ENCODE measurements at regions not wholly inside any gene's neighbourhood (a gene's known extent, or its start where the extent isn't known, plus 50 kb on each side); places are given as distances from the start of the nearest gene placed in this dataset.

GRCh38 chr21:38151021-38151645 is 105.7 kb upstream of the KCNJ15 start:
- Mint-ChIP-seq H3K27ac (no peak overlapping the region), H3K4me1 (no peaks in the 10 kb centered on the region), H3K27me3 (ENCODE audit: low read depth in 2 of 2) (peaks cover 25 to 28% of the 10 kb centered on the region in 2 donors), H3K36me3 (no peaks in the 10 kb centered on the region), H3K9me3 (no peaks in the 10 kb centered on the region), H3K4me3 (no peak overlapping the region)
- Histone ChIP-seq H3K4me1 (ENCODE audit: control insufficient read depth, insufficient read depth, low read length) (no peaks in the 10 kb centered on the region), H3K9me3 (ENCODE audit: control insufficient read depth, insufficient read depth, low read length) (no peaks in the 10 kb centered on the region), H3K27me3 (ENCODE audit: control insufficient read depth, insufficient read depth, low read length) (no peaks in the 10 kb centered on the region), H3K27ac (ENCODE audit: low read length) (no peak overlapping the region), H3K4me3 (ENCODE audit: low read length) (no peak overlapping the region), H3K36me3 (ENCODE audit: control insufficient read depth, insufficient read depth, low read length) (no peaks in the 10 kb centered on the region)
- WGBS (ENCODE audit: insufficient coverage) = 74% methylated on average over 1 of the region's 1 CpG
- intact Hi-C loops (cut with micrococcal nuclease) = no loop called here
- ATAC-seq (no peak), DNase-seq (no peak)
- no peak for TF ChIP-seq CTCF (IDR thresholded peaks at IDR 0.05)

- H3K36me3 ChIP-seq (ENCODE audit: control insufficient read depth, insufficient read depth, low read length) = no peaks in the 10 kb centered on the region
- Mint-ChIP-seq H3K27me3 (ENCODE audit: low read depth in 2 of 2) (peaks cover 20 to 21% of the 10 kb centered on the region in 2 donors), H3K9me3 (no peaks in the 10 kb centered on the region), H3K36me3 (no peaks in the 10 kb centered on the region), H3K27ac (no peak overlapping the region), H3K4me3 (no peak overlapping the region), H3K4me1 (no peaks in the 10 kb centered on the region)
- WGBS (ENCODE audit: insufficient coverage) = 93% methylated on average over 2 of the region's 2 CpGs
- DNase-seq = no peak
- no peak overlapping the region for H3K27ac ChIP-seq (ENCODE audit: low read length)
- TF ChIP-seq CTCF (IDR thresholded peaks at IDR 0.05) = no peak
- ATAC-seq = no peak
- no peaks in the 10 kb centered on the region for H3K9me3 ChIP-seq (ENCODE audit: control insufficient read depth, insufficient read depth, low read length)
- H3K4me1 ChIP-seq (ENCODE audit: control insufficient read depth, insufficient read depth, low read length) = no peaks in the 10 kb centered on the region
- H3K4me3 ChIP-seq (ENCODE audit: low read length) = no peak overlapping the region
- H3K27me3 ChIP-seq (ENCODE audit: control insufficient read depth, insufficient read depth, low read length) = no peaks in the 10 kb centered on the region
- intact Hi-C loops (cut with micrococcal nuclease) = no loop called here
These were observed 100.6 kb upstream of the KCNJ15 start for GRCh38 chr21:38156200-38156599.

- peak in 1 of 2 donors; percentile 74 for DNase-seq
- Mint-ChIP-seq H3K27me3 (ENCODE audit: low read depth in 2 of 2) (peaks cover 0 to 14% of the 10 kb centered on the region in 2 donors), H3K4me3 (no peak overlapping the region), H3K27ac (no peak overlapping the region), H3K4me1 (no peaks in the 10 kb centered on the region), H3K36me3 (no peaks in the 10 kb centered on the region), H3K9me3 (no peaks in the 10 kb centered on the region)
- 10% methylated on average over 3 of the region's 3 CpGs for whole genome bisulfite sequencing (ENCODE audit: insufficient coverage)
- Histone ChIP-seq H3K9me3 (ENCODE audit: control insufficient read depth, insufficient read depth, low read length) (no peaks in the 10 kb centered on the region), H3K27ac (ENCODE audit: low read length) (no peak overlapping the region), H3K27me3 (ENCODE audit: control insufficient read depth, insufficient read depth, low read length) (no peaks in the 10 kb centered on the region), H3K4me1 (ENCODE audit: control insufficient read depth, insufficient read depth, low read length) (no peaks in the 10 kb centered on the region), H3K36me3 (ENCODE audit: control insufficient read depth, insufficient read depth, low read length) (no peaks in the 10 kb centered on the region), H3K4me3 (ENCODE audit: low read length) (no peak overlapping the region)
- TF ChIP-seq CTCF (IDR thresholded peaks at IDR 0.05) = peak; percentile 75
- intact Hi-C loops (cut with micrococcal nuclease) = loop anchor here (1.0 kb wide), 1 partner anchor 197 kb away; no protein-coding TSS in a partner anchor
- ATAC-seq = peak in 1 of 3 donors; percentile 33
These were observed 97.4 kb upstream of the KCNJ15 start for GRCh38 chr21:38159355-38159754.

Measured in natural killer cell (primary cell).